Right ventricle myocardium inferior (tissue), 1 donor: ENCODE measurements at regions not wholly inside any gene's neighbourhood (a gene's known extent, or its start where the extent isn't known, plus 50 kb on each side); places are given as distances from the start of the nearest gene placed in this dataset.

ENCODE experiments used
- ATAC-seq: fragments of 200-7000 bp; cut with Tn5 transposase; one replicate; pipeline ENCODE4 v1.9.1; 2020; ENCODE audit warnings: mild to moderate bottlenecking, moderate library complexity
- DNase-seq: peaks from one replicate; pipeline ENCODE4 v3.0.0; 2021; ENCODE audit errors: missing footprints
- intact Hi-C: fragments of 100-400 bp; cut with DNase I; formaldehyde crosslinking; loops from one replicate; pipeline ENCODE4 v1.11.0; 2022
- donor health status: DM: no; HTN: yes; CAD: no; lungs with severe emphysema.

GRCh38 chr4:63700569-63700968 is 708.7 kb downstream of the TECRL start:
- intact Hi-C loops: no loop called here
- ATAC-seq (no peak), DNase-seq (no peak)

- ATAC-seq (no peak), DNase-seq (no peak)
- intact Hi-C loops: no loop called here
Observed at GRCh38 chr4:63693321-63693720, 715.9 kb downstream of the TECRL start.

GRCh38 chr4:63678358-63678931 is 730.8 kb downstream of the TECRL start:
- ATAC-seq: no peak
- no peak for DNase-seq
- intact Hi-C loops: no loop called here

- DNase-seq: no peak
- intact Hi-C loops: no loop called here
- ATAC-seq: no peak
Observed at GRCh38 chr4:63670735-63671134, 738.5 kb downstream of the TECRL start.

- DNase-seq (no peak), ATAC-seq (no peak)
- intact Hi-C loops: no loop called here
Observed at GRCh38 chr4:63663870-63664269, 745.4 kb downstream of the TECRL start.

- intact Hi-C loops: no loop called here
- ATAC-seq (no peak), DNase-seq (no peak)
Observed at GRCh38 chr4:63644396-63644795, 764.9 kb downstream of the TECRL start.

- DNase-seq (no peak), ATAC-seq (no peak)
- intact Hi-C loops: no loop called here
Observed at GRCh38 chr4:63637270-63637669, 772.0 kb downstream of the TECRL start.

GRCh38 chr4:63632858-63633257 is 776.4 kb downstream of the TECRL start:
- intact Hi-C loops: no loop called here
- no peak for ATAC-seq
- no peak for DNase-seq

- DNase-seq (no peak), ATAC-seq (no peak)
- intact Hi-C loops: no loop called here
Observed at GRCh38 chr4:63620271-63620670, 789.0 kb downstream of the TECRL start.

GRCh38 chr4:63619771-63620170 is 789.5 kb downstream of the TECRL start:
- no peak for ATAC-seq
- intact Hi-C loops: no loop called here
- no peak for DNase-seq

- intact Hi-C loops: no loop called here
- DNase-seq: no peak
- no peak for ATAC-seq
Observed at GRCh38 chr4:63618883-63619718, 790.1 kb downstream of the TECRL start.

- ATAC-seq (no peak), DNase-seq (no peak)
- intact Hi-C loops: no loop called here
Observed at GRCh38 chr4:63607169-63607872, 801.9 kb downstream of the TECRL start.

GRCh38 chr4:63589796-63590195 is 819.5 kb downstream of the TECRL start:
- no peak for ATAC-seq
- DNase-seq: no peak
- intact Hi-C loops: no loop called here

- DNase-seq (no peak), ATAC-seq (no peak)
- intact Hi-C loops: no loop called here
Observed at GRCh38 chr4:63583561-63583960, 825.7 kb downstream of the TECRL start.

GRCh38 chr4:63583007-63583406 is 826.2 kb downstream of the TECRL start:
- DNase-seq (no peak), ATAC-seq (no peak)

GRCh38 chr4:63580796-63581475 is 828.3 kb downstream of the TECRL start:
- DNase-seq (no peak), ATAC-seq (no peak)
- intact Hi-C loops: no loop called here

More at GRCh38 chr4:63583007-63583406, 826.2 kb downstream of the TECRL start:
- intact Hi-C loops: no loop called here

- ATAC-seq (no peak), DNase-seq (no peak)
- intact Hi-C loops: no loop called here
Observed at GRCh38 chr4:63578383-63578782, 830.9 kb downstream of the TECRL start.

GRCh38 chr4:63566658-63567057 is 842.6 kb downstream of the TECRL start:
- DNase-seq: no peak
- intact Hi-C loops: no loop called here
- no peak for ATAC-seq

- intact Hi-C loops: no loop called here
- DNase-seq (no peak), ATAC-seq (no peak)
Observed at GRCh38 chr4:63563288-63564014, 845.8 kb downstream of the TECRL start.
